Mesendoderm (in vitro differentiated cells): ENCODE measurements at regions not wholly inside any gene's neighbourhood (a gene's known extent, or its start where the extent isn't known, plus 50 kb on each side); places are given as distances from the start of the nearest gene placed in this dataset.

ENCODE experiments used
- DNase-seq: peaks from one replicate; pipeline ENCODE4 v3.0.0; 2013
- H2AK5ac ChIP-seq: 2 replicates; pipeline ENCODE4 v1.6.1; 2013; ENCODE audit warnings: low read length, inconsistent platforms
- H2BK120ac ChIP-seq: 2 replicates; pipeline ENCODE4 v1.6.1; 2013; ENCODE audit warnings: low read depth, mild to moderate bottlenecking, low read length, moderate library complexity, mixed read lengths
- H2BK15ac ChIP-seq: replicated peaks from 2 replicates; pipeline ENCODE4 v1.6.1; 2013; ENCODE audit warnings: low read depth, mild to moderate bottlenecking, moderate library complexity
- H2BK5ac ChIP-seq: 2 replicates; pipeline ENCODE4 v1.6.1; 2013; ENCODE audit warnings: low read length, inconsistent platforms
- H3K18ac ChIP-seq: 2 replicates; pipeline ENCODE4 v1.6.1; 2013; ENCODE audit warnings: mild to moderate bottlenecking, low read length, mixed read lengths
- H3K23ac ChIP-seq: one replicate; pipeline ENCODE4 v1.6.1; 2013; ENCODE audit warnings: low read length
- H3K27ac ChIP-seq: 2 replicates; pipeline ENCODE4 v1.5.1; 2013; ENCODE audit warnings: low read depth, mild to moderate bottlenecking, inconsistent platforms, low read length, moderate library complexity
- H3K27me3 ChIP-seq: 2 replicates; pipeline ENCODE4 v1.6.1; 2013; ENCODE audit warnings: low read length, control low read depth, mild to moderate bottlenecking, inconsistent platforms; ENCODE audit not compliant: insufficient read depth, poor library complexity
- H3K36me3 ChIP-seq: 2 replicates; pipeline ENCODE4 v1.6.1; 2013; ENCODE audit warnings: low read length, inconsistent platforms; ENCODE audit not compliant: control insufficient read depth, insufficient read depth
- H3K4ac ChIP-seq: one replicate; pipeline ENCODE4 v1.6.1; 2013; ENCODE audit warnings: low read depth, mild to moderate bottlenecking, low read length, moderate library complexity
- H3K4me1 ChIP-seq: 2 replicates; pipeline ENCODE4 v1.6.1; 2013; ENCODE audit warnings: low read depth, low read length, inconsistent platforms; ENCODE audit not compliant: control insufficient read depth
- H3K4me2 ChIP-seq: 2 replicates; pipeline ENCODE4 v1.6.1; 2013; ENCODE audit warnings: low read length
- H3K4me3 ChIP-seq: 2 replicates; pipeline ENCODE4 v1.5.1; 2013; ENCODE audit warnings: mild to moderate bottlenecking, low read length
- H3K56ac ChIP-seq: one replicate; pipeline ENCODE4 v1.6.1; 2013; ENCODE audit warnings: low read length
- H3K79me1 ChIP-seq: 2 replicates; pipeline ENCODE4 v1.6.1; 2013; ENCODE audit warnings: low read length, inconsistent platforms
- H3K79me2 ChIP-seq: 2 replicates; pipeline ENCODE4 v1.6.1; 2013; ENCODE audit warnings: mild to moderate bottlenecking, low read length; ENCODE audit not compliant: control insufficient read depth, insufficient read depth
- H3K9ac ChIP-seq: 2 replicates; pipeline ENCODE4 v1.6.1; 2013; ENCODE audit warnings: low read length, inconsistent platforms
- H4K5ac ChIP-seq: one replicate; pipeline ENCODE4 v1.6.1; 2013; ENCODE audit warnings: low read length
- H4K8ac ChIP-seq: one replicate; pipeline ENCODE4 v1.6.1; 2013; ENCODE audit warnings: low read depth, mild to moderate bottlenecking, control low read depth, low read length, moderate library complexity
- WGBS: extraction: QIAGEN DNeasy Blood & Tissue Kit; methylation state at CpG from one replicate; pipeline ENCODE4 v1.1.7; 2013; ENCODE audit warnings: low lambda C conversion rate, missing lambda C conversion rate; ENCODE audit not compliant: insufficient coverage; ENCODE audit errors: extremely low coverage; 5-methylcytosine and 5-hydroxymethylcytosine counted together

GRCh38 chr6:169904051-169904922, 152.9 kb downstream of the ERMARD start:
- no peak for DNase-seq
- Histone ChIP-seq H2BK15ac (no peak overlapping the region), H3K4me2 (no peak overlapping the region), H3K36me3 (no peaks in the 10 kb centered on the region), H3K56ac (no peak overlapping the region), H3K23ac (no peak overlapping the region), H3K4me1 (no peaks in the 10 kb centered on the region), H3K79me2 (no peaks in the 10 kb centered on the region), H2BK5ac (no peak overlapping the region), H3K4me3 (no peak overlapping the region), H3K79me1 (no peaks in the 10 kb centered on the region), H3K27ac (no peak overlapping the region), H3K9ac (no peak overlapping the region), H3K4ac (no peak overlapping the region), H4K8ac (no peak overlapping the region), H2BK120ac (no peak overlapping the region), H3K27me3 (no peaks in the 10 kb centered on the region), H2AK5ac (no peak overlapping the region), H3K18ac (no peak overlapping the region), H4K5ac (no peak overlapping the region)
- WGBS, result no CpG with 5 or more reads among the region's 18 CpGs

DNA sequence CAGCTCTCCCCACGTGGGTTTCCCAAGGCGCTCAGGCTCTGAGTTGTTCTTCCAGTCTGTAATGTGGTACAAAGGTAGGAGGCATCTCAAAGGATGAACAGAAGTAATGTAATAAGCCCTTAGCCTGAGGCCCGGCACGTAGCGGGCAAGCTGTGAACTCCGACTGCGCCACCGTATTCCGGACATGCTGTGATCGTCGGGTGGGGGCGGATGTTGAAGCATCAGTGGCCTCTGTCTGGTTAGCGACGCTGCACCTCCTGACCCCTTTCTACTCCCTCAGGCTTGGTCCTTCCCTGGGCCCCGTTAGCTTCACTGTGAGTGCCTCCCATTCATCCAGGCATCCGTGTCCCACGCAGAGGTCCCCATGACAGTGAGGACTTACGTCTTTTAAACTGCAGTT, 151.7 kb downstream of the ERMARD start:
- Histone ChIP-seq H3K4ac (no peak overlapping the region), H3K9ac (no peak overlapping the region), H3K4me3 (no peak overlapping the region), H2BK15ac (no peak overlapping the region), H3K79me1 (no peaks in the 10 kb centered on the region), H2BK5ac (no peak overlapping the region), H3K36me3 (no peaks in the 10 kb centered on the region), H3K56ac (no peak overlapping the region), H4K8ac (no peak overlapping the region), H2BK120ac (no peak overlapping the region), H2AK5ac (no peak overlapping the region), H3K4me1 (no peaks in the 10 kb centered on the region), H3K27me3 (no peaks in the 10 kb centered on the region), H3K27ac (no peak overlapping the region), H4K5ac (no peak overlapping the region), H3K23ac (no peak overlapping the region), H3K4me2 (no peak overlapping the region), H3K18ac (no peak overlapping the region), H3K79me2 (no peaks in the 10 kb centered on the region)
- DNase-seq, result no peak
- no CpG with 5 or more reads among the region's 18 CpGs for WGBS

- no peak overlapping the region for H3K56ac ChIP-seq
- no peaks in the 10 kb centered on the region for H3K4me1 ChIP-seq
- H3K27me3 ChIP-seq, result no peaks in the 10 kb centered on the region
- no peaks in the 10 kb centered on the region for H3K79me1 ChIP-seq
- no peak overlapping the region for H3K23ac ChIP-seq
- H2BK15ac ChIP-seq, result no peak overlapping the region
- H4K8ac ChIP-seq, result no peak overlapping the region
- no peak overlapping the region for H3K4me3 ChIP-seq
- no peak overlapping the region for H3K9ac ChIP-seq
- H2BK120ac ChIP-seq, result no peak overlapping the region
- H4K5ac ChIP-seq, result no peak overlapping the region
- DNase-seq, result no peak
- H3K18ac ChIP-seq, result no peak overlapping the region
- WGBS, result no CpG with 5 or more reads among the region's 10 CpGs
- H3K4me2 ChIP-seq, result no peak overlapping the region
- no peaks in the 10 kb centered on the region for H3K79me2 ChIP-seq
- H2AK5ac ChIP-seq, result no peak overlapping the region
- H3K36me3 ChIP-seq, result no peaks in the 10 kb centered on the region
- no peak overlapping the region for H3K27ac ChIP-seq
- no peak overlapping the region for H2BK5ac ChIP-seq
- no peak overlapping the region for H3K4ac ChIP-seq
Observed at GRCh38 chr6:169902604-169903003, 151.2 kb downstream of the ERMARD start.

DNA sequence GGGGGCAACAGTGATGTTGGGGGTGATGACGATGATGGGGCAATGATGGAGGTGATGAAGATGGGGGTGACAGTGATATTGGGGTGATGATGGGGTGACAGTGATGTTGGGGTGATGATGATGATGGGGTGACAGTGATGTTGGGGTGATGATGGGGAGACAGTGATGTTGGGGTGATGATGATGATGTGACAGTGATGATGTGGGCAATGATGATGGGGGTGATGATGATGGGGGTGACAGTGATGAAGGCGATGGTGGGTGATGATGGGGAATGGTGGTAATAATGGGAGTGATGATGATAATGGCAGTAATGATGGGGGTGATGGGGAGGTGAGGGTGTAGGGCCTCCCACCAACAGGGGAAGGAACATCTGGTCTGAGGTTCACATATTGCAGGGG, 150.6 kb downstream of the ERMARD start:
- no peak overlapping the region for H2BK120ac ChIP-seq
- no peak for DNase-seq
- 100% methylated on average over 1 of the region's 2 CpGs for WGBS
- H4K5ac ChIP-seq, result no peak overlapping the region
- no peak overlapping the region for H3K27ac ChIP-seq
- H3K56ac ChIP-seq, result no peak overlapping the region
- no peak overlapping the region for H3K4me2 ChIP-seq
- H3K79me1 ChIP-seq, result no peaks in the 10 kb centered on the region
- H3K18ac ChIP-seq, result no peak overlapping the region
- H3K36me3 ChIP-seq, result no peaks in the 10 kb centered on the region
- H3K9ac ChIP-seq, result no peak overlapping the region
- H2BK15ac ChIP-seq, result no peak overlapping the region
- H3K27me3 ChIP-seq, result no peaks in the 10 kb centered on the region
- H4K8ac ChIP-seq, result no peak overlapping the region
- H3K4me1 ChIP-seq, result no peaks in the 10 kb centered on the region
- H2BK5ac ChIP-seq, result no peak overlapping the region
- H3K4ac ChIP-seq, result no peak overlapping the region
- no peak overlapping the region for H3K23ac ChIP-seq
- H3K79me2 ChIP-seq, result no peaks in the 10 kb centered on the region
- H2AK5ac ChIP-seq, result no peak overlapping the region
- no peak overlapping the region for H3K4me3 ChIP-seq

- no peak overlapping the region for H3K27ac ChIP-seq
- H3K27me3 ChIP-seq, result no peaks in the 10 kb centered on the region
- H3K4me1 ChIP-seq, result no peaks in the 10 kb centered on the region
- H2BK15ac ChIP-seq, result no peak overlapping the region
- no peak overlapping the region for H3K4ac ChIP-seq
- H3K23ac ChIP-seq, result no peak overlapping the region
- no CpG with 5 or more reads among the region's 24 CpGs for WGBS
- no peak overlapping the region for H3K9ac ChIP-seq
- peak; percentile 12 for DNase-seq
- H4K5ac ChIP-seq, result no peak overlapping the region
- no peaks in the 10 kb centered on the region for H3K36me3 ChIP-seq
- H3K79me2 ChIP-seq, result no peaks in the 10 kb centered on the region
- H2AK5ac ChIP-seq, result no peak overlapping the region
- no peak overlapping the region for H2BK5ac ChIP-seq
- H3K4me3 ChIP-seq, result no peak overlapping the region
- no peak overlapping the region for H2BK120ac ChIP-seq
- H3K79me1 ChIP-seq, result no peaks in the 10 kb centered on the region
- no peak overlapping the region for H4K8ac ChIP-seq
- no peak overlapping the region for H3K4me2 ChIP-seq
- no peak overlapping the region for H3K56ac ChIP-seq
- no peak overlapping the region for H3K18ac ChIP-seq
Observed at GRCh38 chr6:169899481-169900145, 148.2 kb downstream of the ERMARD start.
